CD4-positive, CD25-positive, alpha-beta regulatory T cell (primary cell): ENCODE measurements at regions not wholly inside any gene's neighbourhood (a gene's known extent, or its start where the extent isn't known, plus 50 kb on each side); places are given as distances from the start of the nearest gene placed in this dataset.

Experiments used
- ATAC-seq, 2 donors: fragments of 150-1000 bp; cut with Tn5 transposase; one replicate each; pipeline ENCODE4 v1.10.0; 2021; ENCODE audit warnings: low read depth in 2 of 2, moderate number of reproducible peaks in 2 of 2, moderate library complexity in 1 of 2
- DNase-seq, 3 donors: peaks; one replicate each; pipeline versions ENCODE4 v3.0.0 to v3.0.0-alpha.2; 2012 to 2022; ENCODE audit warnings: mixed read lengths in 1 of 3
- H3K27ac ChIP-seq: one replicate; pipeline ENCODE4 v1.7.0; 2013; ENCODE audit warnings: mild to moderate bottlenecking, low read length; ENCODE audit not compliant: insufficient read depth, poor library complexity, severe bottlenecking
- H3K27me3 ChIP-seq: one replicate; pipeline ENCODE4 v1.7.0; 2013; ENCODE audit warnings: low read length; ENCODE audit not compliant: control insufficient read depth, insufficient read depth
- H3K36me3 ChIP-seq: one replicate; pipeline ENCODE4 v1.7.0; 2013; ENCODE audit warnings: mild to moderate bottlenecking, low read length, moderate library complexity; ENCODE audit not compliant: control insufficient read depth, insufficient read depth
- H3K4me1 ChIP-seq: 2 replicates; pipeline ENCODE4 v1.7.0; 2013; ENCODE audit warnings: mild to moderate bottlenecking, low read length; ENCODE audit not compliant: insufficient read depth, control insufficient read depth, poor library complexity, severe bottlenecking
- H3K4me3 ChIP-seq: one replicate; pipeline ENCODE4 v1.7.0; 2013; ENCODE audit warnings: low read depth, mild to moderate bottlenecking, low read length, moderate library complexity
- H3K9me3 ChIP-seq, 2 experiments: 1 replicate in 1 of 2; 2 replicates in 1 of 2; pipeline ENCODE4 v1.7.0; 2013; ENCODE audit warnings: low read length in 2 of 2, mild to moderate bottlenecking in 1 of 2, moderate library complexity in 1 of 2; ENCODE audit not compliant: control insufficient read depth in 2 of 2
- H3K27ac Mint-ChIP-seq, 3 donors: one replicate each; pipeline ENCODE4 v1.8.0; 2020 to 2022; ENCODE audit warnings: mild to moderate bottlenecking in 3 of 3, mixed read lengths in 3 of 3, moderate library complexity in 2 of 3
- H3K27me3 Mint-ChIP-seq: one replicate; pipeline ENCODE4 v1.8.0; 2022; ENCODE audit warnings: mild to moderate bottlenecking, mixed read lengths
- H3K36me3 Mint-ChIP-seq: one replicate; pipeline ENCODE4 v1.8.0; 2020; ENCODE audit warnings: mixed read lengths
- H3K4me1 Mint-ChIP-seq, 4 donors: one replicate each; pipeline ENCODE4 v1.8.0; 2020 to 2022; ENCODE audit warnings: mixed read lengths in 4 of 4, mild to moderate bottlenecking in 1 of 4
- H3K4me3 Mint-ChIP-seq, 4 donors: one replicate each; pipeline ENCODE4 v1.8.0; 2020 to 2022; ENCODE audit warnings: mild to moderate bottlenecking in 4 of 4, mixed read lengths in 4 of 4, moderate library complexity in 3 of 4
- H3K9me3 Mint-ChIP-seq, 7 donors: one replicate each; pipeline ENCODE4 v1.8.0; 2020 to 2022; ENCODE audit warnings: mixed read lengths in 7 of 7, mild to moderate bottlenecking in 3 of 7, moderate library complexity in 2 of 7

- Mint-ChIP-seq H3K27me3 (no peaks in the 10 kb centered on the region), H3K9me3 (peaks cover 0 to 6% (median 0%) of the 10 kb centered on the region in 7 donors), H3K36me3 (no peaks in the 10 kb centered on the region), H3K27ac (no peak overlapping the region), H3K4me1 (no peaks in the 10 kb centered on the region), H3K4me3 (no peak overlapping the region)
- no peak for ATAC-seq
- no peak for DNase-seq
- no peaks in the 10 kb centered on the region for H3K36me3 ChIP-seq
- H3K4me1 ChIP-seq = no peaks in the 10 kb centered on the region
- no peak overlapping the region for H3K4me3 ChIP-seq
- H3K27me3 ChIP-seq = peaks cover 3% of the 10 kb centered on the region
- H3K27ac ChIP-seq = no peak overlapping the region
- H3K9me3 ChIP-seq = no peaks in the 10 kb centered on the region
Observed at GRCh38 chr14:97266653-97267052, 469.5 kb downstream of the VRK1 start.

GRCh38 chr14:97267509-97267908 lies 470.3 kb downstream of the VRK1 start:
- no peaks in the 10 kb centered on the region for H3K4me1 ChIP-seq
- Mint-ChIP-seq H3K9me3 (peaks cover 0 to 3% (median 0%) of the 10 kb centered on the region in 7 donors), H3K4me3 (no peak overlapping the region), H3K27me3 (no peaks in the 10 kb centered on the region), H3K36me3 (no peaks in the 10 kb centered on the region), H3K4me1 (no peaks in the 10 kb centered on the region), H3K27ac (no peak overlapping the region)
- ATAC-seq = no peak
- no peak for DNase-seq
- H3K4me3 ChIP-seq = no peak overlapping the region
- no peaks in the 10 kb centered on the region for H3K27me3 ChIP-seq
- no peaks in the 10 kb centered on the region for H3K36me3 ChIP-seq
- no peak overlapping the region for H3K27ac ChIP-seq
- H3K9me3 ChIP-seq = no peaks in the 10 kb centered on the region

- Histone ChIP-seq H3K36me3 (no peaks in the 10 kb centered on the region), H3K9me3 (no peaks in the 10 kb centered on the region), H3K27ac (no peak overlapping the region), H3K4me1 (no peaks in the 10 kb centered on the region), H3K27me3 (no peaks in the 10 kb centered on the region), H3K4me3 (no peak overlapping the region)
- Mint-ChIP-seq H3K27me3 (no peaks in the 10 kb centered on the region), H3K27ac (no peak overlapping the region), H3K9me3 (peaks cover 0 to 3% (median 0%) of the 10 kb centered on the region in 7 donors), H3K4me1 (no peaks in the 10 kb centered on the region), H3K4me3 (no peak overlapping the region), H3K36me3 (no peaks in the 10 kb centered on the region)
- no peak for DNase-seq
- no peak for ATAC-seq
Observed at GRCh38 chr14:97268097-97268496, 470.9 kb downstream of the VRK1 start.

DNA sequence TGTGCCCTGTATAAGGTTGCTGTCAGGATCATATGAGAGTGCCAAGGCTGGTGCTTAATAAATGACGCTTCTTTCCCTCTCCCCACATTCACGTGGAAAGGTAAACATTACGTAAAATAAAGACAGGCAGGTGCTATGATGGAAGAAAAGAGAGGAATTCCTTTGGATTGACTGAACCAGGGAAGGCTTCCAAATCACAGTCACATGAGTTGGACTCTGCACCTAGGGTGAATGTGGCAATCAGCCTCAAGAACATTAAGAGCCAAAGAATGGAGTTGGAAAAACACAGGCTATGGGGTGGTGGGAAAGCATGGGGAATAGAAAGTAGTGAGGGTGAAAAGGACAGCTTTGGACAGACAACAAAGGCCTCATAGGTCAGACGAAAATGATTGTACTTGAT lies 473.1 kb downstream of the VRK1 start:
- H3K9me3 Mint-ChIP-seq = peaks cover 0 to 3% (median 0%) of the 10 kb centered on the region in 7 donors
- H3K27ac ChIP-seq = no peak overlapping the region
- H3K27me3 ChIP-seq = no peaks in the 10 kb centered on the region
- ATAC-seq (no peak), DNase-seq (no peak)
- H3K27ac Mint-ChIP-seq = no peak overlapping the region
- H3K4me3 Mint-ChIP-seq = no peak overlapping the region
- H3K4me1 ChIP-seq = no peaks in the 10 kb centered on the region
- no peaks in the 10 kb centered on the region for H3K36me3 ChIP-seq
- H3K4me1 Mint-ChIP-seq = no peaks in the 10 kb centered on the region
- no peaks in the 10 kb centered on the region for H3K27me3 Mint-ChIP-seq
- no peaks in the 10 kb centered on the region for H3K9me3 ChIP-seq
- no peaks in the 10 kb centered on the region for H3K36me3 Mint-ChIP-seq
- H3K4me3 ChIP-seq = no peak overlapping the region

DNA sequence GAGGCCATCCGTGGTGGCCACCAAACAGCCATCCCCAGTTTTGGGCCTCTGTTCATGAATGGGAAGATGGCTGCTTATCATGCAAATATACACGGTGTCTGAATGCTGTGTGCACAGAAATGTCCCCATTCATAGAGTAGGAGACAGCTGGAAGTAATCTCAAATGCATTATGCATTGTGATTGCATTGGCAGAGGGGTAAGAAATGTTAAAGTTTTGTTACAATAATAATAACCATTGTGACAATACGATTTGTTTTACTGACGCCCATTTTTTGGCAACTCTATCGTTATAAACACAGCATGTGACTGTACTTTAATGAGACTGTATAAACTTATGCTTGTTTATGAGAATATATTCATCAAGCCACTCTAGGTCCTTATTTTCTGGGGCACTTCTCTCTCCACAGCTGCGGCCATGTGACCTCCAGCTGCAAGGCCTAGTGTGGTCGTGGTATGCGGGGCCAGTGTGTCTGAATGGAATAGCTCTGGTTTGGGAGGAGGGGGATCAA lies 474.3 kb downstream of the VRK1 start:
- H3K27ac Mint-ChIP-seq = no peak overlapping the region
- Histone ChIP-seq H3K9me3 (no peaks in the 10 kb centered on the region), H3K27me3 (peaks cover 2% of the 10 kb centered on the region), H3K27ac (no peak overlapping the region), H3K4me1 (no peaks in the 10 kb centered on the region), H3K4me3 (no peak overlapping the region), H3K36me3 (no peaks in the 10 kb centered on the region)
- H3K4me1 Mint-ChIP-seq = peaks cover 0 to 6% (median 0%) of the 10 kb centered on the region in 4 donors
- H3K9me3 Mint-ChIP-seq = peaks cover 0 to 3% (median 0%) of the 10 kb centered on the region in 7 donors
- DNase-seq = no peak
- no peak for ATAC-seq
- H3K36me3 Mint-ChIP-seq = no peaks in the 10 kb centered on the region
- no peak overlapping the region for H3K4me3 Mint-ChIP-seq
- peaks cover 4% of the 10 kb centered on the region for H3K27me3 Mint-ChIP-seq

- no peak overlapping the region for H3K4me3 ChIP-seq
- H3K4me1 ChIP-seq = no peaks in the 10 kb centered on the region
- H3K9me3 Mint-ChIP-seq = peaks cover 0 to 6% (median 0%) of the 10 kb centered on the region in 7 donors
- peaks cover 8% of the 10 kb centered on the region for H3K27me3 ChIP-seq
- DNase-seq = no peak
- ATAC-seq = no peak
- H3K27ac Mint-ChIP-seq = no peak overlapping the region
- no peaks in the 10 kb centered on the region for H3K9me3 ChIP-seq
- H3K4me3 Mint-ChIP-seq = no peak overlapping the region
- peaks cover 0 to 11% (median 0%) of the 10 kb centered on the region in 4 donors for H3K4me1 Mint-ChIP-seq
- H3K36me3 ChIP-seq = no peaks in the 10 kb centered on the region
- H3K27me3 Mint-ChIP-seq = peaks cover 11% of the 10 kb centered on the region
- no peak overlapping the region for H3K27ac ChIP-seq
- H3K36me3 Mint-ChIP-seq = no peaks in the 10 kb centered on the region
Observed at GRCh38 chr14:97273540-97273939, 476.4 kb downstream of the VRK1 start.

DNA sequence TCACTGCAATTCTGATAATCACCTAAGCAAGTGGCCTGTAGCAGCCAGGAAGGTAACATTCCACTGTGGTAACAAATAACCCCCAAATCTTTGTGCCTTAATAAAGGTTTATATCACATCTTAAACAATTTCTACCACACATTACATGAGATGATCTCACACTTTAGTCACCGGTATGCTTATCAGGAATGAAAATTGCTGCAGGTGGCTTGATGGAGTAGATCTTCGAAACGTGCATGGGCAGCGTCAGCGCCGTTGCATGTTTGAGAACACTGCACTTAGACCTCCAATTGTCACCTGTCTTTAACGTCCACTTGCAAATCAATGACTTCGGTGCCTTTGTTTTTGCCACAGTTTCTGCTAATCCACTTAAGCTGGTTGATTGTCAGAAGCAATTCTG lies 477.4 kb downstream of the VRK1 start:
- Histone ChIP-seq H3K4me1 (no peaks in the 10 kb centered on the region), H3K36me3 (no peaks in the 10 kb centered on the region), H3K9me3 (no peaks in the 10 kb centered on the region), H3K27me3 (peaks cover 10% of the 10 kb centered on the region), H3K4me3 (no peak overlapping the region), H3K27ac (no peak overlapping the region)
- H3K4me1 Mint-ChIP-seq = peaks cover 0 to 11% (median 0%) of the 10 kb centered on the region in 4 donors
- DNase-seq = no peak
- no peaks in the 10 kb centered on the region for H3K36me3 Mint-ChIP-seq
- no peak overlapping the region for H3K27ac Mint-ChIP-seq
- peaks cover 11% of the 10 kb centered on the region for H3K27me3 Mint-ChIP-seq
- H3K9me3 Mint-ChIP-seq = peaks cover 0 to 4% (median 0%) of the 10 kb centered on the region in 7 donors
- H3K4me3 Mint-ChIP-seq = no peak overlapping the region
- ATAC-seq = no peak

DNA sequence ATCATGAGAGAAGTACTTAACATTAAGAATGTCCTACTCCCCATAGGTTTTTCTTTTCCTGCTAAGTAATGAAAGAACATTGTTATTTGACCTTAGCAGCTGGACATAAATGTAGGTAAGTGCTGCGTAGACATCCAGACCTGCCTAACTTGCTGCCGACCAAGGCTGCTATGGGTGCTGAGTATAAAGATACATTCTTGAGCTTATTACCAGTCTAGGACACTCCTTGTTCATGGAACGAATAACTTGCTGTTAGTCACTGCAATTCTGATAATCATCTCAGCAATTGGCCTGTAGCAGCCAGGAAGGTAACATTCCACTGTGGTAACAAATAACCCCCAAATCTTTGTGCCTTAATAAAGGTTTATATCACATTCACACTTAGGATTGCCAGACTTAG lies 478.1 kb downstream of the VRK1 start:
- H3K36me3 Mint-ChIP-seq = no peaks in the 10 kb centered on the region
- Histone ChIP-seq H3K9me3 (no peaks in the 10 kb centered on the region), H3K4me3 (no peak overlapping the region), H3K27me3 (peaks cover 10% of the 10 kb centered on the region), H3K36me3 (no peaks in the 10 kb centered on the region), H3K4me1 (no peaks in the 10 kb centered on the region), H3K27ac (no peak overlapping the region)
- peaks cover 15% of the 10 kb centered on the region for H3K27me3 Mint-ChIP-seq
- DNase-seq = no peak
- H3K27ac Mint-ChIP-seq = no peak overlapping the region
- peaks cover 0 to 11% (median 0%) of the 10 kb centered on the region in 4 donors for H3K4me1 Mint-ChIP-seq
- ATAC-seq = no peak
- H3K4me3 Mint-ChIP-seq = no peak overlapping the region
- peaks cover 0 to 4% (median 0%) of the 10 kb centered on the region in 7 donors for H3K9me3 Mint-ChIP-seq
